ENCODE measurements at regions not wholly inside any gene's neighbourhood (a gene's known extent, or its start where the extent isn't known, plus 50 kb on each side); places are given as distances from the start of the nearest gene placed in this dataset.

GRCh38 chr2:10242998-10243925, 59.4 kb upstream of the HPCAL1 start:
- H3K4me1 Mint-ChIP-seq, result no peaks in the 10 kb centered on the region
- H3K4me3 Mint-ChIP-seq, result no peak overlapping the region
- Histone ChIP-seq H2AFZ (ENCODE audit: insufficient read depth, low read depth, low read length, poor library complexity, severe bottlenecking) (no peak overlapping the region), H3K27ac (ENCODE audit: low read length in 2 of 2) (no peak overlapping the region), H3K36me3 (replicated peaks in 1 of 2; ENCODE audit: control extremely low read depth in 1 of 2, control insufficient read depth in 1 of 2, extremely low read depth in 1 of 2, insufficient read depth in 2 of 2, low read length in 1 of 2) (no peaks in the 10 kb centered on the region), H3K4me1 (ENCODE audit: control insufficient read depth in 2 of 2, insufficient read depth in 2 of 2, low read length in 2 of 2) (peaks cover 5 to 7% of the 10 kb centered on the region in 2 donors), H3K9me3 (ENCODE audit: control extremely low read depth in 1 of 3, control insufficient read depth in 2 of 3, insufficient read depth in 1 of 3, low read length in 2 of 3) (no peaks in the 10 kb centered on the region), H3K4me2 (replicated peaks; ENCODE audit: low read depth, low read length, poor library complexity, severe bottlenecking) (no peak overlapping the region), H3K9ac (ENCODE audit: low read length) (no peak overlapping the region), H3K4me3 (ENCODE audit: control extremely low read depth in 1 of 5, extremely low read depth in 1 of 5, insufficient read depth in 1 of 5, low read depth in 2 of 5, low read length in 4 of 5) (no peak overlapping the region), H3K27me3 (replicated peaks in 1 of 4; ENCODE audit: control extremely low read depth in 1 of 4, control insufficient read depth in 3 of 4, insufficient read depth in 4 of 4, low read length in 3 of 4) (peaks cover 0 to 4% (median 0%) of the 10 kb centered on the region in 4 experiments), H3K79me2 (ENCODE audit: control insufficient read depth, insufficient read depth, low read length) (no peaks in the 10 kb centered on the region), H4K20me1 (ENCODE audit: control insufficient read depth, insufficient read depth, low read length, poor library complexity, severe bottlenecking) (no peaks in the 10 kb centered on the region)
- 95% methylated on average over 26 of the region's 28 CpGs for WGBS (ENCODE audit: insufficient coverage)
- peaks cover 4% of the 10 kb centered on the region for H3K27me3 Mint-ChIP-seq
- H3K9me3 Mint-ChIP-seq (ENCODE audit: insufficient read depth), result no peaks in the 10 kb centered on the region
- H3K27ac Mint-ChIP-seq, result peak overlapping the region; percentile 11
- no peak for DNase-seq
- no peak for ATAC-seq (ENCODE audit: low read depth)
- intact Hi-C loops (cut with micrococcal nuclease), result no loop called here
- TF ChIP-seq CTCF (IDR thresholded peaks at IDR 0.05), result no peak
- TF ChIP-seq EZH2 (IDR thresholded peaks at IDR 0.05; ENCODE audit: borderline replicate concordance, insufficient read depth, low read depth, low read length, poor library complexity, severe bottlenecking), result no peak
- POLR2A ChIA-PET, result no interaction called here
- CTCF ChIA-PET, result no interaction called here

DNA sequence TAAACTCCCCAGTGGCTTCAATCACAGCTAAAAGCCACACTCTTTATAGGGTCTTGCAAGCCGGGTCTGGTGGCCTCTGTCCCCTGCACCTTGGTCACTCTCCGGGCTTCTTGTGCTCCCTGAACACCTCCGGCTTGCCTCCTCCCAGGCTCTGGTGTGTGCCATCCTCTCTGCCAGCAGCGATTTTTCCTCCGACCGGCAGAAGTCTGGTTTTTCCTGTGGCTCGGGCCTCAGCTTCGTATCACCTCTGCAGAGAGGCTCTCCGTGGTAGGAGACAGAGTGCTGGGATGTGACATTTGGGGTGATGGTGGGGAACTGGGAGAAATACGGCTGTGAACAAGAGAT, 58.8 kb upstream of the HPCAL1 start:
- peaks cover 2% of the 10 kb centered on the region for H3K9me3 Mint-ChIP-seq (ENCODE audit: insufficient read depth)
- H3K4me3 Mint-ChIP-seq, result no peak overlapping the region
- Histone ChIP-seq H3K27ac (ENCODE audit: low read length in 2 of 2) (no peak overlapping the region), H3K9me3 (ENCODE audit: control extremely low read depth in 1 of 3, control insufficient read depth in 2 of 3, insufficient read depth in 1 of 3, low read length in 2 of 3) (peaks cover 0 to under 1% (median 0%) of the 10 kb centered on the region in 3 donors), H3K4me3 (ENCODE audit: control extremely low read depth in 1 of 5, extremely low read depth in 1 of 5, insufficient read depth in 1 of 5, low read depth in 2 of 5, low read length in 4 of 5) (no peak overlapping the region), H3K36me3 (replicated peaks in 1 of 2; ENCODE audit: control extremely low read depth in 1 of 2, control insufficient read depth in 1 of 2, extremely low read depth in 1 of 2, insufficient read depth in 2 of 2, low read length in 1 of 2) (no peaks in the 10 kb centered on the region), H3K27me3 (replicated peaks in 1 of 4; ENCODE audit: control extremely low read depth in 1 of 4, control insufficient read depth in 3 of 4, insufficient read depth in 4 of 4, low read length in 3 of 4) (peaks cover 0 to 3% (median 0%) of the 10 kb centered on the region in 4 experiments), H3K4me1 (ENCODE audit: control insufficient read depth in 2 of 2, insufficient read depth in 2 of 2, low read length in 2 of 2) (peaks cover 5 to 7% of the 10 kb centered on the region in 2 donors), H4K20me1 (ENCODE audit: control insufficient read depth, insufficient read depth, low read length, poor library complexity, severe bottlenecking) (no peaks in the 10 kb centered on the region), H3K4me2 (replicated peaks; ENCODE audit: low read depth, low read length, poor library complexity, severe bottlenecking) (no peak overlapping the region), H3K9ac (ENCODE audit: low read length) (no peak overlapping the region), H2AFZ (ENCODE audit: insufficient read depth, low read depth, low read length, poor library complexity, severe bottlenecking) (no peak overlapping the region), H3K79me2 (ENCODE audit: control insufficient read depth, insufficient read depth, low read length) (no peaks in the 10 kb centered on the region)
- no peak overlapping the region for H3K27ac Mint-ChIP-seq
- ChIA-PET POLR2A (no interaction called here), CTCF (no interaction called here)
- peaks cover 4% of the 10 kb centered on the region for H3K27me3 Mint-ChIP-seq
- peaks cover 5% of the 10 kb centered on the region for H3K4me1 Mint-ChIP-seq
- no peak for ATAC-seq (ENCODE audit: low read depth)
- intact Hi-C loops (cut with micrococcal nuclease), result no loop called here
- DNase-seq, result no peak
- TF ChIP-seq EZH2 (IDR thresholded peaks at IDR 0.05; ENCODE audit: borderline replicate concordance, insufficient read depth, low read depth, low read length, poor library complexity, severe bottlenecking) (no peak), CTCF (IDR thresholded peaks at IDR 0.05) (no peak)
- 96% methylated on average over 10 of the region's 10 CpGs for WGBS (ENCODE audit: insufficient coverage)

All from B cell (primary cell).